WERI-Rb-1 (cell line): ENCODE measurements at regions not wholly inside any gene's neighbourhood (a gene's known extent, or its start where the extent isn't known, plus 50 kb on each side); places are given as distances from the start of the nearest gene placed in this dataset.

Source experiments
- DNase-seq: peaks from one replicate; pipeline ENCODE4 v3.0.0-alpha.2; 2020
- H3K27ac ChIP-seq: fragments of 250-450 bp; sonication (Bioruptor Pico); 2 replicates; pipeline ENCODE4 v1.5.1; 2020; ENCODE audit warnings: mild to moderate bottlenecking, moderate library complexity
- H3K27me3 ChIP-seq: fragments of 250-450 bp; sonication (Bioruptor Pico); 2 replicates; pipeline ENCODE4 v1.5.1; 2021; ENCODE audit warnings: mild to moderate bottlenecking, low read depth, moderate library complexity; ENCODE audit not compliant: insufficient read depth, severe bottlenecking
- H3K36me3 ChIP-seq: fragments of 250-450 bp; sonication (Bioruptor Pico); 2 replicates; pipeline ENCODE4 v1.5.1; 2020; ENCODE audit warnings: mild to moderate bottlenecking, moderate library complexity
- H3K4me3 ChIP-seq: 2 replicates; pipeline ENCODE4 v1.5.1; 2011; ENCODE audit warnings: low read depth, mild to moderate bottlenecking, control low read depth, low read length
- H3K9me3 ChIP-seq: fragments of 250-450 bp; sonication (Bioruptor Pico); 2 replicates; pipeline ENCODE4 v1.5.1; 2021; ENCODE audit warnings: mild to moderate bottlenecking, moderate library complexity; ENCODE audit not compliant: severe bottlenecking
- CTCF ChIP-seq: IDR thresholded peaks from 2 replicates; pipeline ENCODE4 v1.5.1; 2011; ENCODE audit warnings: low read depth, mild to moderate bottlenecking, control low read depth, inconsistent platforms, low read length

GRCh38 chr3:150309257-150309542, 98.9 kb upstream of the TSC22D2 start:
- Histone ChIP-seq H3K27me3 (no peaks in the 10 kb centered on the region), H3K27ac (no peak overlapping the region), H3K4me3 (no peak overlapping the region), H3K9me3 (no peaks in the 10 kb centered on the region), H3K36me3 (no peaks in the 10 kb centered on the region)
- TF ChIP-seq CTCF, result no peak
- DNase-seq, result no peak

- Histone ChIP-seq H3K4me3 (no peak overlapping the region), H3K36me3 (no peaks in the 10 kb centered on the region), H3K27ac (no peak overlapping the region), H3K27me3 (no peaks in the 10 kb centered on the region), H3K9me3 (no peaks in the 10 kb centered on the region)
- no peak for TF ChIP-seq CTCF
- no peak for DNase-seq
These were observed 99.4 kb upstream of the TSC22D2 start for GRCh38 chr3:150308481-150309256.

GRCh38 chr3:150308037-150308319, 100.1 kb upstream of the TSC22D2 start:
- no peak for TF ChIP-seq CTCF
- DNase-seq, result no peak
- Histone ChIP-seq H3K27me3 (no peaks in the 10 kb centered on the region), H3K27ac (no peak overlapping the region), H3K9me3 (no peaks in the 10 kb centered on the region), H3K36me3 (no peaks in the 10 kb centered on the region), H3K4me3 (no peak overlapping the region)

GRCh38 chr3:150307311-150308036, 100.6 kb upstream of the TSC22D2 start:
- Histone ChIP-seq H3K27me3 (no peaks in the 10 kb centered on the region), H3K27ac (no peak overlapping the region), H3K36me3 (no peaks in the 10 kb centered on the region), H3K4me3 (no peak overlapping the region), H3K9me3 (no peaks in the 10 kb centered on the region)
- no peak for TF ChIP-seq CTCF
- DNase-seq, result no peak

- no peak for DNase-seq
- TF ChIP-seq CTCF, result no peak
- no peak overlapping the region for H3K4me3 ChIP-seq
- H3K36me3 ChIP-seq, result no peaks in the 10 kb centered on the region
- no peaks in the 10 kb centered on the region for H3K27me3 ChIP-seq
- H3K9me3 ChIP-seq, result no peaks in the 10 kb centered on the region
- H3K27ac ChIP-seq, result no peak overlapping the region
These were observed 101.2 kb upstream of the TSC22D2 start for GRCh38 chr3:150306906-150307305.

- Histone ChIP-seq H3K9me3 (no peaks in the 10 kb centered on the region), H3K4me3 (no peak overlapping the region), H3K27ac (no peak overlapping the region), H3K27me3 (no peaks in the 10 kb centered on the region), H3K36me3 (no peaks in the 10 kb centered on the region)
- DNase-seq, result no peak
- no peak for TF ChIP-seq CTCF
These were observed 102.0 kb upstream of the TSC22D2 start for GRCh38 chr3:150306083-150306482.
